H9 (cell line): ENCODE measurements at regions not wholly inside any gene's neighbourhood (a gene's known extent, or its start where the extent isn't known, plus 50 kb on each side); places are given as distances from the start of the nearest gene placed in this dataset.

Experiments used
- DNase-seq: peaks from one replicate; pipeline ENCODE4 v3.0.0-alpha.2; 2017
- H2AFZ ChIP-seq: one replicate; pipeline ENCODE4 v1.6.1; 2013; ENCODE audit warnings: mild to moderate bottlenecking, low read length, control low read depth, moderate library complexity
- H2AK5ac ChIP-seq: 2 replicates; pipeline ENCODE4 v1.6.1; 2013; ENCODE audit warnings: low read length, control low read depth, mixed read lengths; ENCODE audit not compliant: insufficient read length
- H2BK120ac ChIP-seq: one replicate; pipeline ENCODE4 v1.6.1; 2013; ENCODE audit warnings: low read depth, mild to moderate bottlenecking, low read length, control low read depth, inconsistent platforms; ENCODE audit not compliant: poor library complexity, severe bottlenecking
- H2BK12ac ChIP-seq: 2 replicates; pipeline ENCODE4 v1.6.1; 2013; ENCODE audit warnings: low read length, control low read depth, mixed read lengths, low read depth; ENCODE audit not compliant: insufficient read length
- H2BK15ac ChIP-seq: 2 replicates; pipeline ENCODE4 v1.6.1; 2013; ENCODE audit warnings: low read depth, low read length, control low read depth
- H2BK20ac ChIP-seq: one replicate; pipeline ENCODE4 v1.6.1; 2013; ENCODE audit warnings: low read depth, mild to moderate bottlenecking, low read length, control low read depth, inconsistent platforms; ENCODE audit not compliant: poor library complexity, severe bottlenecking
- H2BK5ac ChIP-seq: 2 replicates; pipeline ENCODE4 v1.6.1; 2013; ENCODE audit warnings: low read length, control low read depth, mixed read lengths; ENCODE audit not compliant: insufficient read length
- H3K14ac ChIP-seq: 2 replicates; pipeline ENCODE4 v1.6.1; 2013; ENCODE audit warnings: low read length, control low read depth; ENCODE audit not compliant: insufficient read depth
- H3K18ac ChIP-seq: 2 replicates; pipeline ENCODE4 v1.6.1; 2013; ENCODE audit warnings: low read depth, mild to moderate bottlenecking, mixed read lengths, low read length, control low read depth; ENCODE audit not compliant: insufficient read length
- H3K23ac ChIP-seq: 2 replicates; pipeline ENCODE4 v1.6.1; 2013; ENCODE audit warnings: low read length, control low read depth, mixed read lengths, low read depth; ENCODE audit not compliant: insufficient read length
- H3K23me2 ChIP-seq: 2 replicates; pipeline ENCODE4 v1.6.1; 2013; ENCODE audit warnings: low read depth, mild to moderate bottlenecking, mixed read lengths, low read length, control low read depth; ENCODE audit not compliant: insufficient read length, poor library complexity, severe bottlenecking
- H3K27ac ChIP-seq: 2 replicates; pipeline ENCODE4 v1.5.1; 2013; ENCODE audit warnings: low read length, control low read depth, mixed read lengths, low read depth; ENCODE audit not compliant: insufficient read length
- H3K27me3 ChIP-seq: 2 replicates; pipeline ENCODE4 v1.6.1; 2013; ENCODE audit warnings: low read length, control low read depth, inconsistent platforms; ENCODE audit not compliant: insufficient read depth
- H3K4ac ChIP-seq: 2 replicates; pipeline ENCODE4 v1.6.1; 2013; ENCODE audit warnings: low read depth, mild to moderate bottlenecking, control low read depth, inconsistent platforms, low read length, moderate library complexity
- H3K4me1 ChIP-seq: 2 replicates; pipeline ENCODE4 v1.6.1; 2013; ENCODE audit warnings: low read length, control low read depth, inconsistent platforms; ENCODE audit not compliant: insufficient read depth
- H3K4me2 ChIP-seq: 2 replicates; pipeline ENCODE4 v1.6.1; 2013; ENCODE audit warnings: low read length, control low read depth, mixed read lengths; ENCODE audit not compliant: insufficient read length, insufficient read depth
- H3K56ac ChIP-seq: 2 replicates; pipeline ENCODE4 v1.6.1; 2013; ENCODE audit warnings: low read depth, mild to moderate bottlenecking, mixed read lengths, low read length, control low read depth; ENCODE audit not compliant: insufficient read length
- H3K79me1 ChIP-seq: 2 replicates; pipeline ENCODE4 v1.6.1; 2013; ENCODE audit warnings: low read depth, mild to moderate bottlenecking, moderate library complexity, low read length, control low read depth, inconsistent platforms; ENCODE audit not compliant: insufficient read depth, poor library complexity, severe bottlenecking
- H3K79me2 ChIP-seq: 2 replicates; pipeline ENCODE4 v1.6.1; 2013; ENCODE audit warnings: low read length, control low read depth, inconsistent platforms; ENCODE audit not compliant: insufficient read depth
- H3K9ac ChIP-seq: 2 replicates; pipeline ENCODE4 v1.6.1; 2013; ENCODE audit warnings: low read length, control low read depth, mixed read lengths; ENCODE audit not compliant: insufficient read length; ENCODE audit errors: extremely low read depth
- H3K9me3 ChIP-seq: one replicate; pipeline ENCODE4 v1.6.1; 2013; ENCODE audit warnings: low read depth, low read length, inconsistent platforms; ENCODE audit not compliant: control insufficient read depth
- H3T11ph ChIP-seq: one replicate; pipeline ENCODE4 v1.6.1; 2013; ENCODE audit warnings: mild to moderate bottlenecking, low read length, control low read depth, inconsistent platforms
- H4K20me1 ChIP-seq: one replicate; pipeline ENCODE4 v1.6.1; 2013; ENCODE audit not compliant: control insufficient read depth, insufficient read length, insufficient read depth
- H4K5ac ChIP-seq: 2 replicates; pipeline ENCODE4 v1.6.1; 2013; ENCODE audit warnings: low read depth, mild to moderate bottlenecking, mixed read lengths, low read length, control low read depth; ENCODE audit not compliant: insufficient read length
- H4K8ac ChIP-seq: replicated peaks from 2 replicates; pipeline ENCODE4 v1.6.1; 2013; ENCODE audit warnings: low read length, control low read depth, mixed read lengths, low read depth; ENCODE audit not compliant: insufficient read length
- H4K91ac ChIP-seq: 2 replicates; pipeline ENCODE4 v1.6.1; 2013; ENCODE audit warnings: low read depth, mild to moderate bottlenecking, moderate library complexity, mixed read lengths, low read length, control low read depth; ENCODE audit not compliant: insufficient read length
- H3K27ac Mint-ChIP-seq, 3 experiments: 2 replicates in 2 of 3; 3 replicates in 1 of 3; pipeline ENCODE4 v1.8.0; 2020 to 2021; ENCODE audit warnings: mixed read lengths in 3 of 3, mild to moderate bottlenecking in 1 of 3, moderate library complexity in 1 of 3
- H3K27me3 Mint-ChIP-seq: 2 replicates; pipeline ENCODE4 v1.8.0; 2021; ENCODE audit warnings: low read depth, mild to moderate bottlenecking, moderate library complexity, mixed read lengths
- H3K36me3 Mint-ChIP-seq, 3 experiments: 2 replicates in 2 of 3; 3 replicates in 1 of 3; pipeline ENCODE4 v1.8.0; 2020 to 2021; ENCODE audit warnings: low read depth in 3 of 3, mixed read lengths in 3 of 3; ENCODE audit not compliant: insufficient read depth in 1 of 3
- H3K4me1 Mint-ChIP-seq, 2 experiments: 2 replicates each; pipeline ENCODE4 v1.8.0; 2020; ENCODE audit warnings: mixed read lengths in 2 of 2
- H3K4me3 Mint-ChIP-seq, 2 experiments: 2 replicates in 1 of 2; 3 replicates in 1 of 2; pipeline ENCODE4 v1.8.0; 2020 to 2021; ENCODE audit warnings: mild to moderate bottlenecking in 2 of 2, mixed read lengths in 2 of 2, moderate library complexity in 1 of 2
- H3K9me3 Mint-ChIP-seq, 2 experiments: 2 replicates in 1 of 2; 3 replicates in 1 of 2; pipeline ENCODE4 v1.8.0; 2020; ENCODE audit warnings: mild to moderate bottlenecking in 2 of 2, mixed read lengths in 2 of 2, moderate library complexity in 1 of 2
- CTCF ChIP-seq: fragments of 200-600 bp; sonication (generic); conservative IDR thresholded peaks from 3 replicates; pipeline ENCODE4 v1.8.0; 2021; ENCODE audit warnings: antibody characterized with exemption, mild to moderate bottlenecking
- WGBS: extraction: QIAGEN DNeasy Blood & Tissue Kit; methylation state at CpG from one replicate; pipeline ENCODE4 v1.1.7; 2013; ENCODE audit warnings: missing lambda C conversion rate, low lambda C conversion rate, mixed read lengths; ENCODE audit not compliant: insufficient read length; ENCODE audit errors: extremely low coverage; 5-methylcytosine and 5-hydroxymethylcytosine counted together

- TF ChIP-seq CTCF = no peak
- H2BK15ac ChIP-seq = no peak overlapping the region
- no peaks in the 10 kb centered on the region for H3K27me3 ChIP-seq
- no peak overlapping the region for H3K18ac ChIP-seq
- no peak overlapping the region for H2AFZ ChIP-seq
- H3K4ac ChIP-seq = no peak overlapping the region
- H2AK5ac ChIP-seq = no peak overlapping the region
- H2BK20ac ChIP-seq = no peak overlapping the region
- no peaks in the 10 kb centered on the region for H3K79me1 ChIP-seq
- no peak overlapping the region for H3K9ac ChIP-seq
- no peak overlapping the region for H2BK5ac ChIP-seq
- no peak overlapping the region for H3K4me2 ChIP-seq
- H4K8ac ChIP-seq = no peak overlapping the region
- no peaks in the 10 kb centered on the region for H3K4me1 Mint-ChIP-seq
- H3T11ph ChIP-seq = no peak overlapping the region
- no peak overlapping the region for H3K56ac ChIP-seq
- DNase-seq = no peak
- no peak overlapping the region for H3K27ac ChIP-seq
- H3K27ac Mint-ChIP-seq = no peak overlapping the region
- H3K9me3 Mint-ChIP-seq = peaks cover 4 to 10% of the 10 kb centered on the region in 2 experiments; a peak in 2 of 5 replicates
- peaks cover 0 to 4% (median 2%) of the 10 kb centered on the region in 3 experiments; a peak in 3 of 7 replicates for H3K36me3 Mint-ChIP-seq
- no peak overlapping the region for H2BK12ac ChIP-seq
- no peaks in the 10 kb centered on the region for H3K27me3 Mint-ChIP-seq
- no peak overlapping the region for H3K23ac ChIP-seq
- H4K5ac ChIP-seq = no peak overlapping the region
- H2BK120ac ChIP-seq = no peak overlapping the region
- H3K23me2 ChIP-seq = no peaks in the 10 kb centered on the region
- H3K4me3 Mint-ChIP-seq = no peak overlapping the region
- no peaks in the 10 kb centered on the region for H4K20me1 ChIP-seq
- H3K79me2 ChIP-seq = no peaks in the 10 kb centered on the region
- no CpG with 5 or more reads among the region's 2 CpGs for WGBS
- no peaks in the 10 kb centered on the region for H3K4me1 ChIP-seq
- no peaks in the 10 kb centered on the region for H3K9me3 ChIP-seq
- no peak overlapping the region for H3K14ac ChIP-seq
- no peak overlapping the region for H4K91ac ChIP-seq
These were observed 886.5 kb downstream of the SLITRK6 start for GRCh38 chr13:84912720-84913119.
